Panc1 (cell line): ENCODE measurements at regions not wholly inside any gene's neighbourhood (a gene's known extent, or its start where the extent isn't known, plus 50 kb on each side); places are given as distances from the start of the nearest gene placed in this dataset.

Experiments
- ATAC-seq: fragments of 200-7000 bp; cut with Tn5 transposase; 2 replicates; pipeline ENCODE4 v1.9.1; 2020; ENCODE audit warnings: mild to moderate bottlenecking, moderate library complexity
- BruUV-seq: library from RNA; stranded (reverse); fragments of 400-500 nt; replicated peaks from 2 replicates; lab custom pipeline; 2021; lab: Mats Ljungman, UMichigan
- CTCF ChIA-PET: fragments of 300-600 bp; sonication (Branson Sonifier 250); formaldehyde crosslinking; loops from one replicate; lab custom pipeline; 2022; ENCODE audit warnings: antibody characterized with exemption; lab: Charles Lee
- POLR2A ChIA-PET: fragments of 300-600 bp; sonication (Branson Sonifier 250); formaldehyde crosslinking; loops from one replicate; lab custom pipeline; 2022; ENCODE audit warnings: antibody characterized with exemption; lab: Charles Lee
- DNase-seq: peaks from one replicate; pipeline ENCODE4 v3.0.0-alpha.2; 2010; ENCODE audit warnings: low read depth, low spot score
- H3K27ac ChIP-seq: 2 replicates; pipeline ENCODE4 v1.5.1; 2011; ENCODE audit warnings: mild to moderate bottlenecking, low read length, inconsistent platforms
- H3K27me3 ChIP-seq: fragments of 200-500 bp; sonication (Bioruptor generic); 2 replicates; pipeline ENCODE4 v1.6.0; 2014; ENCODE audit warnings: low read length, inconsistent platforms; ENCODE audit not compliant: control insufficient read depth, insufficient read depth
- H3K36me3 ChIP-seq: fragments of 200-500 bp; sonication (Bioruptor generic); 2 replicates; pipeline ENCODE4 v1.5.1; 2014; ENCODE audit warnings: inconsistent platforms, mild to moderate bottlenecking, low read length, moderate library complexity; ENCODE audit not compliant: control insufficient read depth, insufficient read depth
- H3K4me1 ChIP-seq: 2 replicates; pipeline ENCODE4 v1.5.1; 2011; ENCODE audit warnings: inconsistent platforms, mild to moderate bottlenecking, low read length, moderate library complexity; ENCODE audit not compliant: control insufficient read depth, insufficient read depth
- H3K4me3 ChIP-seq, 2 experiments: 2 replicates each; pipeline ENCODE4 v1.5.1; 2011 to 2012; ENCODE audit warnings: low read depth in 2 of 2, low read length in 2 of 2, mild to moderate bottlenecking in 2 of 2, inconsistent platforms in 1 of 2, moderate library complexity in 1 of 2
- H3K9me3 ChIP-seq: fragments of 200-500 bp; sonication (Bioruptor generic); 2 replicates; pipeline ENCODE4 v1.5.1; 2014; ENCODE audit warnings: low read depth, mild to moderate bottlenecking, inconsistent platforms, low read length, moderate library complexity; ENCODE audit not compliant: control insufficient read depth, insufficient read depth
- POLR2AphosphoS5 ChIP-seq: IDR thresholded peaks from 2 replicates; pipeline ENCODE4 v1.6.1; 2012; ENCODE audit warnings: mild to moderate bottlenecking, low read depth, low read length, moderate library complexity
- SIN3A ChIP-seq: IDR thresholded peaks from 2 replicates; pipeline ENCODE4 v1.6.1; 2012; ENCODE audit warnings: low read depth, mild to moderate bottlenecking, low read length, moderate library complexity, borderline replicate concordance; ENCODE audit not compliant: insufficient read depth
- TCF7L2 ChIP-seq: IDR thresholded peaks from 2 replicates; pipeline ENCODE4 v1.6.1; 2011; ENCODE audit warnings: mild to moderate bottlenecking, low read depth, low read length, inconsistent platforms
- in situ Hi-C: cut with HindIII; loops from 2 replicates; pipeline ENCODE4 v1.10.0; 2016; ENCODE audit warnings: low sequenced_read_pairs, low pct_unique_long_range_greater_than_20kb
- intact Hi-C: fragments of 100-400 bp; cut with micrococcal nuclease; formaldehyde crosslinking; loops from one replicate; pipeline ENCODE4 v1.10.0; 2022; ENCODE audit not compliant: unreplicated experiment
- TF ChIP-seq, protein P1 (sequence below): fragments of 450-650 bp; IDR thresholded peaks from 2 replicates; pipeline ENCODE4 v1.5.1; 2017; ENCODE audit warnings: mild to moderate bottlenecking
- TF ChIP-seq, protein P2 (sequence below), 2 experiments: IDR thresholded peaks; 2 replicates each; pipeline ENCODE4 v1.6.1; 2011 to 2012; ENCODE audit warnings: low read depth in 2 of 2, control low read depth in 1 of 2, low read length in 1 of 2, mild to moderate bottlenecking in 1 of 2, moderate library complexity in 1 of 2; ENCODE audit not compliant: insufficient read depth in 1 of 2

DNA sequence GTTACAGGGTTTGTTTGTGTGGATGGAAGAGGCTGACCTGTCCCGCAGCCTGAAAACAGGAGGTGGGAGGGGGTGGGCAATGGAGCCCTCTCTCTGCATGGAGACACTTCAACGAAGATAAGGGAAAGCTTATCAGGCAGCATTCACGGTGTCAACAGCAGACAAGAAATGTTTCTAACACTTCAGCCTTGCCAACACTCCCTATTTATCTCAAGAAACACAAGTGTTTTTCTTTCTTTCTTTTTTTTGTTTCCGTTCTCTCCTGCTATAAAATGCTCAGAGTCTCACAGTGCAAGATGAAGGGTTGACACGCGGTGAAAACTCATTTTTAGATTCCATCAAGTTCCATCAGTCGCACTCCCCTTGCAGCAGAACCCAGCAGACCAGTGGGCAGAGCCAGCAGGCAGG, 594.4 kb downstream of the MATN1 start:
- Histone ChIP-seq H3K4me3 (no peak overlapping the region), H3K27me3 (no peaks in the 10 kb centered on the region; the same call in 1 of the 2 replicates), H3K4me1 (no peaks in the 10 kb centered on the region), H3K27ac (no peak overlapping the region), H3K36me3 (no peaks in the 10 kb centered on the region), H3K9me3 (no peaks in the 10 kb centered on the region)
- TF ChIP-seq SIN3A (no peak), TCF7L2 (no peak), POLR2AphosphoS5 (no peak)
- TF ChIP-seq, protein P1, sequence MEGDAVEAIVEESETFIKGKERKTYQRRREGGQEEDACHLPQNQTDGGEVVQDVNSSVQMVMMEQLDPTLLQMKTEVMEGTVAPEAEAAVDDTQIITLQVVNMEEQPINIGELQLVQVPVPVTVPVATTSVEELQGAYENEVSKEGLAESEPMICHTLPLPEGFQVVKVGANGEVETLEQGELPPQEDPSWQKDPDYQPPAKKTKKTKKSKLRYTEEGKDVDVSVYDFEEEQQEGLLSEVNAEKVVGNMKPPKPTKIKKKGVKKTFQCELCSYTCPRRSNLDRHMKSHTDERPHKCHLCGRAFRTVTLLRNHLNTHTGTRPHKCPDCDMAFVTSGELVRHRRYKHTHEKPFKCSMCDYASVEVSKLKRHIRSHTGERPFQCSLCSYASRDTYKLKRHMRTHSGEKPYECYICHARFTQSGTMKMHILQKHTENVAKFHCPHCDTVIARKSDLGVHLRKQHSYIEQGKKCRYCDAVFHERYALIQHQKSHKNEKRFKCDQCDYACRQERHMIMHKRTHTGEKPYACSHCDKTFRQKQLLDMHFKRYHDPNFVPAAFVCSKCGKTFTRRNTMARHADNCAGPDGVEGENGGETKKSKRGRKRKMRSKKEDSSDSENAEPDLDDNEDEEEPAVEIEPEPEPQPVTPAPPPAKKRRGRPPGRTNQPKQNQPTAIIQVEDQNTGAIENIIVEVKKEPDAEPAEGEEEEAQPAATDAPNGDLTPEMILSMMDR, result no peak
- TF ChIP-seq, protein P2, sequence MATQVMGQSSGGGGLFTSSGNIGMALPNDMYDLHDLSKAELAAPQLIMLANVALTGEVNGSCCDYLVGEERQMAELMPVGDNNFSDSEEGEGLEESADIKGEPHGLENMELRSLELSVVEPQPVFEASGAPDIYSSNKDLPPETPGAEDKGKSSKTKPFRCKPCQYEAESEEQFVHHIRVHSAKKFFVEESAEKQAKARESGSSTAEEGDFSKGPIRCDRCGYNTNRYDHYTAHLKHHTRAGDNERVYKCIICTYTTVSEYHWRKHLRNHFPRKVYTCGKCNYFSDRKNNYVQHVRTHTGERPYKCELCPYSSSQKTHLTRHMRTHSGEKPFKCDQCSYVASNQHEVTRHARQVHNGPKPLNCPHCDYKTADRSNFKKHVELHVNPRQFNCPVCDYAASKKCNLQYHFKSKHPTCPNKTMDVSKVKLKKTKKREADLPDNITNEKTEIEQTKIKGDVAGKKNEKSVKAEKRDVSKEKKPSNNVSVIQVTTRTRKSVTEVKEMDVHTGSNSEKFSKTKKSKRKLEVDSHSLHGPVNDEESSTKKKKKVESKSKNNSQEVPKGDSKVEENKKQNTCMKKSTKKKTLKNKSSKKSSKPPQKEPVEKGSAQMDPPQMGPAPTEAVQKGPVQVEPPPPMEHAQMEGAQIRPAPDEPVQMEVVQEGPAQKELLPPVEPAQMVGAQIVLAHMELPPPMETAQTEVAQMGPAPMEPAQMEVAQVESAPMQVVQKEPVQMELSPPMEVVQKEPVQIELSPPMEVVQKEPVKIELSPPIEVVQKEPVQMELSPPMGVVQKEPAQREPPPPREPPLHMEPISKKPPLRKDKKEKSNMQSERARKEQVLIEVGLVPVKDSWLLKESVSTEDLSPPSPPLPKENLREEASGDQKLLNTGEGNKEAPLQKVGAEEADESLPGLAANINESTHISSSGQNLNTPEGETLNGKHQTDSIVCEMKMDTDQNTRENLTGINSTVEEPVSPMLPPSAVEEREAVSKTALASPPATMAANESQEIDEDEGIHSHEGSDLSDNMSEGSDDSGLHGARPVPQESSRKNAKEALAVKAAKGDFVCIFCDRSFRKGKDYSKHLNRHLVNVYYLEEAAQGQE (IDR thresholded peaks at IDR 0.05; ENCODE audit: insufficient read depth in 1 of 2, low read depth in 2 of 2, low read length in 1 of 2), result no peak
- intact Hi-C loops (no loop called here), in situ Hi-C loops (no loop called here)
- POLR2A ChIA-PET, result no interaction called here
- CTCF ChIA-PET, result no interaction called here
- DNase-seq (no peak), ATAC-seq (no peak)
- BruUV-seq, result no TSS peak

DNA sequence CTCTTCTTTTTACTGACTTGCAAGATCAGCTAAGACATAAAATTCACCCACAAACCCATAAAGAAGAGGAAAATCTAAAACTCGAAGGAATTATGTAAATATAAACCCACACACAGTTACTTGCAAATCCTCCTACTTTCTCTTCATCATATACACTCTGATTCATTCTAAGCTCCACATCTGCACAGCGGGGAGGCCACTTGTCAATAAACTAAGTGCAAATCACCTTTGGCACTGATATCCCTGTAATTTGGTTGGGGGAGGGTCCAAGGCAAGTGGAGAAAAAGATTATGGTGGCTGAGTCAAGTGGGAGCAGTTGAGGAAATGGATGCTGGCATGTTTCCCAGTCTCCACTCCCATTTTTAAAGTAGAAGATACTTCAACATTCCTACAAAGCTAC, 596.5 kb downstream of the MATN1 start:
- POLR2A ChIA-PET, result no interaction called here
- Histone ChIP-seq H3K27ac (no peak overlapping the region), H3K4me1 (no peaks in the 10 kb centered on the region), H3K9me3 (no peaks in the 10 kb centered on the region), H3K4me3 (no peak overlapping the region), H3K36me3 (no peaks in the 10 kb centered on the region), H3K27me3 (no peaks in the 10 kb centered on the region; the same call in 1 of the 2 replicates)
- BruUV-seq, result no TSS peak
- CTCF ChIA-PET, result no interaction called here
- ATAC-seq, result no peak
- no peak for DNase-seq
- in situ Hi-C loops, result no loop called here
- intact Hi-C loops, result no loop called here
- TF ChIP-seq TCF7L2 (no peak), SIN3A (no peak), POLR2AphosphoS5 (no peak)
- TF ChIP-seq, protein P1, result no peak
- TF ChIP-seq, protein P2 (IDR thresholded peaks at IDR 0.05; ENCODE audit: insufficient read depth in 1 of 2, low read depth in 2 of 2, low read length in 1 of 2), result no peak
